WTC11 (cell line): ENCODE measurements at regions not wholly inside any gene's neighbourhood (a gene's known extent, or its start where the extent isn't known, plus 50 kb on each side); places are given as distances from the start of the nearest gene placed in this dataset.

Source experiments
- ATAC-seq: fragments of 200-7000 bp; cut with Tn5 transposase; 2 replicates; pipeline ENCODE4 v1.10.0; 2021; ENCODE audit warnings: mild to moderate bottlenecking, moderate library complexity
- CTCF ChIA-PET: fragments of 300-600 bp; sonication (Branson Sonifier 250); formaldehyde crosslinking; loops from one replicate; lab custom pipeline; 2021; ENCODE audit warnings: antibody characterized with exemption; lab: Charles Lee
- POLR2A ChIA-PET: fragments of 350-600 bp; sonication (Branson Sonifier 250); formaldehyde crosslinking; loops from one replicate; lab custom pipeline; 2021; ENCODE audit warnings: antibody characterized with exemption; lab: Charles Lee
- DNase-seq: peaks from one replicate; pipeline ENCODE4 v3.0.0; 2021; ENCODE audit warnings: low spot score
- H3K27ac Mint-ChIP-seq: 2 replicates; pipeline ENCODE4 v1.8.0; 2021; ENCODE audit warnings: mixed read lengths
- H3K27me3 Mint-ChIP-seq: 2 replicates; pipeline ENCODE4 v1.8.0; 2021; ENCODE audit warnings: low read depth, mild to moderate bottlenecking, moderate library complexity, mixed read lengths
- H3K36me3 Mint-ChIP-seq: 2 replicates; pipeline ENCODE4 v1.8.0; 2021; ENCODE audit warnings: mixed read lengths
- H3K4me1 Mint-ChIP-seq: 2 replicates; pipeline ENCODE4 v1.8.0; 2022; ENCODE audit warnings: mixed read lengths
- H3K4me3 Mint-ChIP-seq: 2 replicates; pipeline ENCODE4 v1.8.0; 2021; ENCODE audit warnings: mild to moderate bottlenecking, moderate library complexity, mixed read lengths
- H3K9me3 Mint-ChIP-seq: 2 replicates; pipeline ENCODE4 v1.8.0; 2021; ENCODE audit warnings: mixed read lengths
- ZNF317 ChIP-seq: sonication (generic); formaldehyde crosslinking; IDR thresholded peaks from 2 replicates; pipeline ENCODE4 v1.8.1; 2023; ENCODE audit warnings: low read depth, mild to moderate bottlenecking, moderate library complexity, missing genetic modification reagents, borderline replicate concordance
- TF ChIP-seq, protein P1 (sequence below): fragments of 250-450 bp; sonication (Bioruptor Pico); IDR thresholded peaks from 2 replicates; pipeline ENCODE4 v1.8.0; 2021; ENCODE audit warnings: mild to moderate bottlenecking
- TF ChIP-seq, protein P2 (sequence below): sonication (generic); formaldehyde crosslinking; IDR thresholded peaks from 2 replicates; pipeline ENCODE4 v1.8.0; 2022; ENCODE audit warnings: missing genetic modification reagents

- POLR2A ChIA-PET, result no interaction called here
- no peak for TF ChIP-seq ZNF317 (CRISPR knock-in tag)
- TF ChIP-seq, protein P1, sequence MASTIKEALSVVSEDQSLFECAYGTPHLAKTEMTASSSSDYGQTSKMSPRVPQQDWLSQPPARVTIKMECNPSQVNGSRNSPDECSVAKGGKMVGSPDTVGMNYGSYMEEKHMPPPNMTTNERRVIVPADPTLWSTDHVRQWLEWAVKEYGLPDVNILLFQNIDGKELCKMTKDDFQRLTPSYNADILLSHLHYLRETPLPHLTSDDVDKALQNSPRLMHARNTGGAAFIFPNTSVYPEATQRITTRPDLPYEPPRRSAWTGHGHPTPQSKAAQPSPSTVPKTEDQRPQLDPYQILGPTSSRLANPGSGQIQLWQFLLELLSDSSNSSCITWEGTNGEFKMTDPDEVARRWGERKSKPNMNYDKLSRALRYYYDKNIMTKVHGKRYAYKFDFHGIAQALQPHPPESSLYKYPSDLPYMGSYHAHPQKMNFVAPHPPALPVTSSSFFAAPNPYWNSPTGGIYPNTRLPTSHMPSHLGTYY (CRISPR knock-in tag), result no peak
- TF ChIP-seq, protein P2, sequence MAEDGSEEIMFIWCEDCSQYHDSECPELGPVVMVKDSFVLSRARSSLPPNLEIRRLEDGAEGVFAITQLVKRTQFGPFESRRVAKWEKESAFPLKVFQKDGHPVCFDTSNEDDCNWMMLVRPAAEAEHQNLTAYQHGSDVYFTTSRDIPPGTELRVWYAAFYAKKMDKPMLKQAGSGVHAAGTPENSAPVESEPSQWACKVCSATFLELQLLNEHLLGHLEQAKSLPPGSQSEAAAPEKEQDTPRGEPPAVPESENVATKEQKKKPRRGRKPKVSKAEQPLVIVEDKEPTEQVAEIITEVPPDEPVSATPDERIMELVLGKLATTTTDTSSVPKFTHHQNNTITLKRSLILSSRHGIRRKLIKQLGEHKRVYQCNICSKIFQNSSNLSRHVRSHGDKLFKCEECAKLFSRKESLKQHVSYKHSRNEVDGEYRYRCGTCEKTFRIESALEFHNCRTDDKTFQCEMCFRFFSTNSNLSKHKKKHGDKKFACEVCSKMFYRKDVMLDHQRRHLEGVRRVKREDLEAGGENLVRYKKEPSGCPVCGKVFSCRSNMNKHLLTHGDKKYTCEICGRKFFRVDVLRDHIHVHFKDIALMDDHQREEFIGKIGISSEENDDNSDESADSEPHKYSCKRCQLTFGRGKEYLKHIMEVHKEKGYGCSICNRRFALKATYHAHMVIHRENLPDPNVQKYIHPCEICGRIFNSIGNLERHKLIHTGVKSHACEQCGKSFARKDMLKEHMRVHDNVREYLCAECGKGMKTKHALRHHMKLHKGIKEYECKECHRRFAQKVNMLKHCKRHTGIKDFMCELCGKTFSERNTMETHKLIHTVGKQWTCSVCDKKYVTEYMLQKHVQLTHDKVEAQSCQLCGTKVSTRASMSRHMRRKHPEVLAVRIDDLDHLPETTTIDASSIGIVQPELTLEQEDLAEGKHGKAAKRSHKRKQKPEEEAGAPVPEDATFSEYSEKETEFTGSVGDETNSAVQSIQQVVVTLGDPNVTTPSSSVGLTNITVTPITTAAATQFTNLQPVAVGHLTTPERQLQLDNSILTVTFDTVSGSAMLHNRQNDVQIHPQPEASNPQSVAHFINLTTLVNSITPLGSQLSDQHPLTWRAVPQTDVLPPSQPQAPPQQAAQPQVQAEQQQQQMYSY (CRISPR knock-in tag), result no peak
- H3K9me3 Mint-ChIP-seq, result peaks cover 30% of the 10 kb centered on the region
- no peak overlapping the region for H3K27ac Mint-ChIP-seq
- H3K27me3 Mint-ChIP-seq, result peaks cover 10% of the 10 kb centered on the region
- DNase-seq (no peak), ATAC-seq (no peak)
- no peaks in the 10 kb centered on the region for H3K36me3 Mint-ChIP-seq
- no peaks in the 10 kb centered on the region for H3K4me1 Mint-ChIP-seq
- no peak overlapping the region for H3K4me3 Mint-ChIP-seq
- CTCF ChIA-PET, result no interaction called here
Measured at GRCh38 chr7:92889081-92889480, 52.7 kb upstream of the CDK6 start.
